ENCODE measurements at regions not wholly inside any gene's neighbourhood (a gene's known extent, or its start where the extent isn't known, plus 50 kb on each side); places are given as distances from the start of the nearest gene placed in this dataset.
"Not testable (repeated sequence)": the region's sequence is repeated elsewhere in the genome, so short reads cannot be mapped to it uniquely, and the experiment has no call there.

GRCh38 chrX:132302687-132303086 lies 83.4 kb upstream of the RAP2C start:
- DNase-seq = not testable (repeated sequence)

DNA sequence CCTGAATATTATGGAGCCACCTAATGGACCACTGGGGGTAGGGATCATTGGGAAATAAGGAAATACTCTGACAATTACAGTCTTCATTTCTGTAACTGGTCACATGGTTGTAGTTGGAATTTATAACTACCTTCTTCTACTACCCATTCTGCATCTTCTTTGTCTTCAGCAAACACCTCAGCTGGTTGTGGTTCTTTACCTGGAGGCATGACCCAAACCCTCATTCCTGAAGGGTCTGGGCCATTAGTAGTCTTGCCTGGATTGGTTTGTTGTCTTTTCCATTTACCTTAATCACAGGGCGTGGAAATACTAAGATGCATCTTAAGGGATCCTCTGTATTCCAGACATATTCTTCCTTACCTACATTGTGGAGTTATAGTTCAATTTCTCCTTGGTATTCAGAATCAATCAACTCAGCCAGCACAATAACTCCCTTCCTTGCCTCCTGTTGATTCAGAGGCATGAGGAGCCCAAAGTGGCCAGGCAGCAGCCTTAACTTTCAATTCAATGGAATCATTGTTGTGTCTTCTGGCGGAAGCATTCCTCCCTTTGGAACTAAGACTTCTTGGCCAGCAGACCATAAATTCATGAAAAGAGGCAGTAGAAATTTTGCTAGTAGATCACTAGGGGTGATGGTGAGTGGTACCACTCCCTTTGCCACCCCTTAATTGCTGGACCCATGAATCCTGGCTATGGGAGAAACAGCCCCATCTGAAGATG lies 75.7 kb upstream of the RAP2C start:
- DNase-seq = no peak

DNA sequence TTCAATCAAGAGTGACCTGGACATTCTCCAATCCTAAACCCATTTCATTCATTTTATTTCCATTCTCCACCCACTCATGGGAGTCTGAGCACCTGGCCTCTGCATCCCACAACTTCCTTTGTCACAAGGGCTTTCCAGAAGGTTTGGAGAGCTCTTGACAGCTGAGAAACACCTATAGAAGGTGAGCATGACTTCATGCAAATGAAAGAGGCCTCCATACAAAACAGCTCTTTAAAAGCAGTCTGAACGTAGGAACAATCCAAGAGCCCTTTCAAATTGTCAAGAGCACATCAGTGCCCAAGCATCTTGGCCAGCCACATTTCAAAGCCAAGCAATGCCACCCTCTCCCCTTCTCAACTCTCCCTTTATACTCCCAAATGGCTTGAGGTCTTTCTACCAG lies 74.9 kb upstream of the RAP2C start:
- no peak for DNase-seq

GRCh38 chrX:132292793-132293192 lies 73.5 kb upstream of the RAP2C start:
- peak; percentile 11 for DNase-seq

DNA sequence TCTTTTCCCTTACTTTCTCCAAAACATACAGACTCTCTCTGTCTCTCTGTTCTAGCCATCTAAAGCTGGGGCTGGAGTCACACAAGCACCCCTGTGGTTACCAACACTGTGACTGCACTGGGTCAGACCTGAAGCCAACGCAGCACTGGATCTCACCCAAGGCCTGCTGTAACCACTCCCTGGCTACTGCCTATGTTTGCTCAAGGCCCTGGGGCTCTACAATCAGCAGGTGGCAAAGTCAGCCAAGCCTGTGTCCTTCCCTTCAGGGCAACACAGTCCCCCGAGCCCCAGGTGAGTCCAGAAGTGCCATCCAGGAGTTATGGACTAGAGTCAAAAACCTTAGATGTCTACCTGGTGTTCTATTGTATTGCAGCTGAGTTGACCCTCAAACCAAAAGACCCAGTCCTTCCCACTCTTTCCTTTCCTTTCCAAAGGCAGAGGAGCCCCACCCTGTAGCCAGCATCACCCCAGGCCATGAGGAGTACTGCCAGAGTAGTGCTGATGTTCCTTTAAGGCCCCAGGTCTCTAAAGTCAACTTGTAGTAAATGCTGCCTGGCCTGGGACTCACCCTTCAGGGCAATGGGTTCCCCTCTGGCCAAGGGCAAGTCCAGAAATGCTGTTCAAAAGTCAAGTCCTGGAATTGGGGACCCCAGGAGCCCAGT lies 58.8 kb upstream of the RAP2C start:
- no peak for DNase-seq

- no peak for DNase-seq
Observed at GRCh38 chrX:132272826-132273225, 53.6 kb upstream of the RAP2C start.

DNA sequence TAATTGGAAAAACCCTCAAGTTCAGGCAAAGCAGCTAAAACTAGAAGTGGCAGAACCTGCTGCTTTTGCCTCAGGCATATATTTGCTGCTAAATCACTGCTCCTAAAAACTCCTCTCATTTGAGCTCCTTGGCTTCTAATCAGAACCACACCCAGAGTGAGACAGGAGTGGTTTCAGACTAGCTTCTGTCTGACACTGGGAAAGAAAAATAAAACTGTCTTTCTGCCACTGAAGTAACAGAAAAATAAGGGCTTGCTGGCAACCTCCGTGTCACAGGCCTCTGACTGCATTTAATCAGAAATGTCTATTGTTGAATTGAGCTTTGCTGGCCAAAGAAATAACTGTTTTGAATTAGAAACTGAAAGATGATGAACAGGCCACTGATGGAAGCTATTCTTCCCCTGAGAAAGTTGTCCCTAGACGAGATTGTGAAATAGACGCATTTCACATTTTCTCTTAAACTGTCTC lies 52.1 kb upstream of the RAP2C start:
- DNase-seq = no peak

DNA sequence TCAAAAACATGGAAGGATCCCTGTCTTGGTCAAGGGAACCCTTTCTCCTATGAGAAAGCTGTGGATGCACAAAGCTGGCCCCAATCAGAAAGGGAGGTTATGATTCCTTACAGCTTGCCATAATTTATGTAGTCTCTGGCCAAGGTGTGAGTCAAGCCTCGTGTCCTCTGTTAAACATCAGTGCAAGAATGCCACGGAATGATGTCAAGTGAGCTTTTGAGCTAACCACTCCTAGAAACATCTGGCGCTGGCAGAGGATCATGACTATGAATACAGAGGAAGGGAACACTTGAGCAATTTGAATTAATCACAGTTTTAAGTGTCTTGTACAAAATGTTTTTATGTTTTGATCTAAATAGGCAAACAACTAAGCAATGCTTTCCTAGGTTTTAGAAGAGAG lies 51.5 kb upstream of the RAP2C start:
- no peak for DNase-seq

GRCh38 chrX:132270021-132270420 lies 50.8 kb upstream of the RAP2C start:
- no peak for DNase-seq

Data from effector CD4-positive, alpha-beta T cell (primary cell).